B cell (primary cell): ENCODE measurements at regions not wholly inside any gene's neighbourhood (a gene's known extent, or its start where the extent isn't known, plus 50 kb on each side); places are given as distances from the start of the nearest gene placed in this dataset.

ENCODE experiments used
- CTCF ChIP-seq: fragments of 200-600 bp; IDR thresholded peaks from one replicate; pipeline ENCODE4 v1.8.0; 2022; ENCODE audit warnings: antibody characterized with exemption, mild to moderate bottlenecking
- EZH2 ChIP-seq: IDR thresholded peaks from 2 replicates; pipeline ENCODE4 v1.6.1; 2012; ENCODE audit warnings: borderline replicate concordance, low read depth, mild to moderate bottlenecking, moderate library complexity, low read length; ENCODE audit not compliant: insufficient read depth, poor library complexity, severe bottlenecking

DNA sequence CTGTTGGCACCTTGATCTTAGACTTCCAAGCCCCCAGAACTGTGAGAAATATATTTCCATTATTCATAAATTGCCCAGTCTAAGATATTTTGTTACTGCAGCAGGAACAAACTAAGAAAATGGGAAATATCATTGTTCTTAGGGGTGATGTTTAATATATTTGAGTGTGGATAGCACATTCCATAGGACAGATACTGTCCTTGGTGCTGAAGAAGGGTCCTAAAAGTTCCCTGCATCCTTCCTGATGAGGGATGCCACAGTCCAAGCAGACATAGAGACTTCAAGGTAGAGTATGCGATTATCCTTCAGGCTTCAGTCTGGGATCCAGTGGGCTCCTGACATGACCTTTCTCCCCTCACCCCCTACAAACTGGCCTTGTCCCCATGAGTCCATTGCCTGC, 689.0 kb downstream of the TDRD15 start:
- TF ChIP-seq CTCF, result no peak
- TF ChIP-seq EZH2, result no peak
